ENCODE measurements at regions not wholly inside any gene's neighbourhood (a gene's known extent, or its start where the extent isn't known, plus 50 kb on each side); places are given as distances from the start of the nearest gene placed in this dataset.
"Not testable (repeated sequence)": the region's sequence is repeated elsewhere in the genome, so short reads cannot be mapped to it uniquely, and the experiment has no call there.

GRCh38 chr19:20292520-20292919, 125.5 kb downstream of the ZNF486 start:
- not testable (repeated sequence) for DNase-seq (ENCODE audit: low read depth, low spot score)

- no peak for DNase-seq (ENCODE audit: low read depth, low spot score)
Measured at GRCh38 chr19:20289186-20289585, 122.2 kb downstream of the ZNF486 start.

GRCh38 chr19:20287070-20287469, 120.1 kb downstream of the ZNF486 start:
- no peak for DNase-seq (ENCODE audit: low read depth, low spot score)

GRCh38 chr19:20285876-20286275, 118.9 kb downstream of the ZNF486 start:
- DNase-seq (ENCODE audit: low read depth, low spot score) = not testable (repeated sequence)

- no peak for DNase-seq (ENCODE audit: low read depth, low spot score)
Measured at GRCh38 chr19:20279516-20279915, 112.5 kb downstream of the ZNF486 start.

GRCh38 chr19:20278342-20278741, 111.3 kb downstream of the ZNF486 start:
- no peak for DNase-seq (ENCODE audit: low read depth, low spot score)

GRCh38 chr19:20276732-20277082, 109.7 kb downstream of the ZNF486 start:
- DNase-seq (ENCODE audit: low read depth, low spot score) = not testable (repeated sequence)

- DNase-seq (ENCODE audit: low read depth, low spot score) = no peak
Measured at GRCh38 chr19:20276011-20276731, 109.2 kb downstream of the ZNF486 start.

GRCh38 chr19:20273951-20274570, 107.0 kb downstream of the ZNF486 start:
- DNase-seq (ENCODE audit: low read depth, low spot score) = no peak

GRCh38 chr19:20273376-20273775, 106.4 kb downstream of the ZNF486 start:
- DNase-seq (ENCODE audit: low read depth, low spot score) = no peak

- DNase-seq (ENCODE audit: low read depth, low spot score) = not testable (repeated sequence)
Measured at GRCh38 chr19:20272627-20273010, 105.6 kb downstream of the ZNF486 start.

- not testable (repeated sequence) for DNase-seq (ENCODE audit: low read depth, low spot score)
Measured at GRCh38 chr19:20271927-20272626, 105.1 kb downstream of the ZNF486 start.

- no peak for DNase-seq (ENCODE audit: low read depth, low spot score)
Measured at GRCh38 chr19:20271215-20271926, 104.4 kb downstream of the ZNF486 start.

- no peak for DNase-seq (ENCODE audit: low read depth, low spot score)
Measured at GRCh38 chr19:20269461-20269860, 102.4 kb downstream of the ZNF486 start.

- DNase-seq (ENCODE audit: low read depth, low spot score) = not testable (repeated sequence)
Measured at GRCh38 chr19:20261513-20261912, 94.5 kb downstream of the ZNF486 start.

- DNase-seq (ENCODE audit: low read depth, low spot score) = not testable (repeated sequence)
Measured at GRCh38 chr19:20260738-20261137, 93.7 kb downstream of the ZNF486 start.

- DNase-seq (ENCODE audit: low read depth, low spot score) = no peak
Measured at GRCh38 chr19:20259615-20260014, 92.6 kb downstream of the ZNF486 start.

- no peak for DNase-seq (ENCODE audit: low read depth, low spot score)
Measured at GRCh38 chr19:20256606-20257005, 89.6 kb downstream of the ZNF486 start.

GRCh38 chr19:20254121-20254520, 87.1 kb downstream of the ZNF486 start:
- DNase-seq (ENCODE audit: low read depth, low spot score) = no peak

GRCh38 chr19:20252613-20253012, 85.6 kb downstream of the ZNF486 start:
- DNase-seq (ENCODE audit: low read depth, low spot score) = no peak

GRCh38 chr19:20250627-20251026, 83.6 kb downstream of the ZNF486 start:
- no peak for DNase-seq (ENCODE audit: low read depth, low spot score)

- no peak for DNase-seq (ENCODE audit: low read depth, low spot score)
Measured at GRCh38 chr19:20250121-20250520, 83.1 kb downstream of the ZNF486 start.
